ENCODE measurements at regions not wholly inside any gene's neighbourhood (a gene's known extent, or its start where the extent isn't known, plus 50 kb on each side); places are given as distances from the start of the nearest gene placed in this dataset.
"Not testable (repeated sequence)": the region's sequence is repeated elsewhere in the genome, so short reads cannot be mapped to it uniquely, and the experiment has no call there.

- not testable (repeated sequence) for DNase-seq
Measured at GRCh38 chr4:67412153-67412712, 133.1 kb downstream of the CENPC start.

- DNase-seq, result no peak
Measured at GRCh38 chr4:67403342-67403741, 142.0 kb downstream of the CENPC start.

GRCh38 chr4:67401902-67402301 lies 143.4 kb downstream of the CENPC start:
- DNase-seq, result no peak

DNA sequence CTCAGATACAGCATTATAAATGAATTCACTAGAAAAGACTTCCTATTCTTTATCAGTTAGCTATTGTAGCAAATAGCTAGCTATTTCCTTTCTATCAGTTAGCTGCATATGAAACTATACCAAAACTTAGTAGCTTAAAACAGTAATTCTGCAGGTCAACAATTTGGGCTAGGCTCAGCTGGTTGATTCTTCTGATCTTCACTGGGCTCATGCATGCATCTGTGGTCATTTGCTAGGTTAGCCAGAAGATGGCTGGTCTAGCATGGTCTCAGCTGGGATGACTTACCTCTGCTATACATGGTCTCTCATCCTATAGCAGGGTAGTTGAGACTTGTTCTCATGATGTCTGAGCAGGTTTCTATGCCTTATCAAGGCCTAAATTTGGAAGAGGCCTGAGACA lies 147.4 kb downstream of the CENPC start:
- DNase-seq, result no peak

GRCh38 chr4:67397031-67397430 lies 148.3 kb downstream of the CENPC start:
- no peak for DNase-seq

DNA sequence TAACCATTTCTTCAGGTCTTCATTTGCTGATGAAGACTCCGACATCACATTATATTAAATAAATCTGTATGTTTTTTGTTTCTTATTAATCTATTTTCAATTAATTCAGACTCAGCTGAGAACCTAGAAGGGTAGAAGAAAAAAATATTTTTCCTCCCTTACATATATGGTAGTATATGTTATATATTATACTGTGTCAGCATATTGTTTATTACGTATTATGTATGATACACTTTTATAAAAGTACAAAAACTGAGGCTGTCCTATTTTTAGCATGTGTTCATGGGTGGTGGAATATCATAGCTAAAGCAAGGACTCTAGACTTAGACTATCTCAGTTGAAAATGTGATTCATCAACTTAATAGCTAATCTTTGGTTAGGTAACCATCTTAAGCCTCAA lies 149.3 kb downstream of the CENPC start:
- no peak for DNase-seq

DNA sequence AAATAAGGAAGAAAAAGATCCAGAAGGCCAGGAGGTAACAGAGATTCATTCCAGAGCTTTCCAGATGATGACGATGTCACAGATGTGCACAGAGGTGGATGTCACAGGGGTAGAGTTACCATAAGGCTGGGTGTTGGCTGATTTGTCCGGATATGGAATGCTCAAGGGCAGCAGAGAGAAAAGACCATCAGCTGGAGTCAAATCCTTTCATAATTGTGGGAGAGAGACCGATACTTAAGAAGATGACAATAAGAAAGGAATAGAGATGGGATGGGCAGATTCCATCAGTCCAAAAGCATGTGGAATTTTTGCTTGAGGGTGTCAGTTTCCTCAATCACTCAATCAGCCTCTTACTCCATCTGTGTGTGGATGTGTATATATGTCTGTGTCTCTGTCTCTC lies 150.4 kb downstream of the CENPC start:
- DNase-seq, result no peak

GRCh38 chr4:67393699-67394281 lies 151.5 kb downstream of the CENPC start:
- peak; percentile 2 for DNase-seq

- DNase-seq, result no peak
Measured at GRCh38 chr4:67393007-67393406, 152.3 kb downstream of the CENPC start.

GRCh38 chr4:67381406-67381804 lies 163.9 kb downstream of the CENPC start:
- DNase-seq, result not testable (repeated sequence)

DNA sequence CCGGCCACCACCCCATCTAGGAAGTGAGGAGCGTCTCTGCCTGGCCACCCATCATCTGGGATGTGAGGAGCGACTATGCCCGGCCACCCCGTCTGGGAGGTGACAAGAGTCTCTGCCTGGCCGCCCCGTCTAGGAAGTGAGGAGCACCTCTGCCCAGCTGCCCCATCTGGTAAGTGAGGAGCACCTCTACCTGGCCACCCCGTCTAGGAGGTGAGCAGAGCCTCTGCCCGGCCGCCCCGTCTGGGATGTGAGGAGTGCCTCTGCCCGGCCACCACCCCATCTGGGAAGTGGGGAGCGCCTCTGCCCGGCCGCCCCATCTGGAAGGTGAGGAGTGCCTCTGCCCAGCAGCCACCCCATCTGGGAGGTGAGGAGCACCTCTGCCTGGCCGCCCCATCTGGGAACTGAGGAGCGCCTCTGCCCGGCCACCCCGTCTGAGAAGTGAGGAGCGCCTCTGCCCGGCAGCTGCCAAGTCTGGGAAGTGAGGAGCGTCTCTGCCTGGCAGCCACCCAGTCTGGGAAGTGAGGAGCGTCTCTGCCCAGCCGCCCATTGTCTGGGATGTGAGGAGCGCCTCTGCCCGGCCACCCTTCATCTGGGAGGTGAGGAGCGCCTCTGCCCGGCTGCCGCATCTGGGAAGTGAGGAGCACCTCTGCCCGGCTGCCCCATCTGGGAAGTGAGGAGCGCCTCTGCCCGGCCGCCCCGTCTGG lies 164.4 kb downstream of the CENPC start:
- not testable (repeated sequence) for DNase-seq

DNA sequence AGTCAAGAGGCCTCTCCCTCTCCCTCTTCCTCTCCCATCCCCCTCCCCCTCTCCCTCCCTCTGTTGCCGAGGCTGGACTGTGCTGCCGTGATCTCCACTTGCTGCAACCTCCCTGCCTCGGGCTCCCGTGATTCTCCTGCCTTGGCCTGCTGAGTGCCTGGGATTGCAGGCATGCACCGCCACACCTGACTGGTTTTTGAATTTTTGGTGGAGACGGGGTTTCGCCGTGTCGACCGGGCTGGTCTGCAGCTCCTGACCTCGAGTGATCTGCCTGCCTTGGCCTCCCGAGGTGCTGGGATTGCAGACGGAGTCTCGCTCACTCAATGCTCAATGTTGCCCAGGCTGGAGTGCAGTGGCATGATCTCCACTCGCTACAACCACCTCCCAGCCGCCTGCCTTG lies 165.1 kb downstream of the CENPC start:
- no peak for DNase-seq

GRCh38 chr4:67375291-67375690 lies 170.0 kb downstream of the CENPC start:
- no peak for DNase-seq

- DNase-seq, result no peak
Measured at GRCh38 chr4:67371615-67372014, 173.7 kb downstream of the CENPC start.

DNA sequence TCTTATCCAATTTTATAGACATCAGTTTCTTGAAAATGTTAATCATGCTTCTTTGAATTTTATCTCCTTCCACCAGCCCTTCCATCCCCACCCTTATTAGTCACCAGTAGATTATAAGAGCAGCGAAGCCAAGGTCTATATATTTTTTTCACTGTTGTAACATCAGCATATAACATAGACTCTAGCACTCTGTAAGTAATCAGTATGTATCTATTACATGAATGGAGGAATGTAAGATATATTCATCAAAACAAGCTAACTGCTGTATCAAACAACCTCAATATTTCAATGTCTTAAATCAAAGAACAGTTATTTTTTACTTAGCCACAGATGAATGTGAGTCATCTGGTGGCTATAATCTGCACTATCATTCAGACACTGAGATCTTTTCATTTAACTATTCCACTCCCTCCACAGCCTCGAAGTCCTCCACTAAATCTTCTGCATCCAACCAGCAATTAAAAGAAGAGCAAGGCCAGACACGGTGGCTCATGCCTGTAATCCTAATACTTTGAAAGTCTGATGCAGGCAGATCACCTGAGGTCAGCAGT lies 178.9 kb downstream of the CENPC start:
- no peak for DNase-seq

- no peak for DNase-seq
Measured at GRCh38 chr4:67365661-67366245, 179.6 kb downstream of the CENPC start.

DNA sequence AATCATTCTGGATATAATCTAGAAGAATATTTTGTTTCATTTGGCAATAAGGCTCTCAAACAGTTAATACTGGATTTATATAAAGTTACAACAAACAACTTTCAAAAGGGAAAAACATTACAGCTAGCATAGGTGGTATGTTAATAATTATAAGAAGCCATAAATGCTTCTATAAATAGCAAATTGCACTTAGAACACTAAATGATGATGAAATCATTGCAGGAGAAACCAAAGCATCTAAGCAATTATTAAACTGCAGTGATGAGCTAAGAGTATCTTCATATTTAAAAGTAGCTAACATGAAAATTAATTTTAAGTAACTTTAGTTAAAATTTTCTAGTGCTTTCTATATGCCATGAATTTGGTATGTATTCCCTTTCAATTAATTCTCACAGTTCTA lies 189.5 kb downstream of the CENPC start:
- no peak for DNase-seq

GRCh38 chr4:67346654-67347053 lies 198.6 kb downstream of the CENPC start:
- no peak for DNase-seq

GRCh38 chr4:67344594-67345380 lies 200.5 kb downstream of the CENPC start:
- DNase-seq, result no peak

- no peak for DNase-seq
Measured at GRCh38 chr4:67343199-67343598, 202.1 kb downstream of the CENPC start.

DNA sequence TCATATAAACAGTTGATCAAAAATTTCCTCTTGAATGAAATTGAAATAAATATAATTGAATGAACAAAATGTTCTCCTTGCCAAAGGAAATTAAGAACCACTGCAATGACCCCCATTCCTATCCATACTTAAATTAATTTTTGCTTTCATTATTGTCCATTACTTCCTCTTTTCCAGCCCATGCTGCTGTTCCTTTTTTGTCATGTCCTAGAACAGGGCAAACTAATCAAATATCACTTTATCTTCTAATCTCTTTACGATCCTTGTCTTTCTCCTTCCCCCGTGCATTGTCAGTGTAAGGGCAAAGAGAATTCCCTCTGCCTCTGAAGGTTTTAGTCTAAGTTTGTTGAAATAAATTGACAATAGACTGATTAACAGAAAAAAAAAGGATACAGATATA lies 203.0 kb downstream of the CENPC start:
- no peak for DNase-seq

DNA sequence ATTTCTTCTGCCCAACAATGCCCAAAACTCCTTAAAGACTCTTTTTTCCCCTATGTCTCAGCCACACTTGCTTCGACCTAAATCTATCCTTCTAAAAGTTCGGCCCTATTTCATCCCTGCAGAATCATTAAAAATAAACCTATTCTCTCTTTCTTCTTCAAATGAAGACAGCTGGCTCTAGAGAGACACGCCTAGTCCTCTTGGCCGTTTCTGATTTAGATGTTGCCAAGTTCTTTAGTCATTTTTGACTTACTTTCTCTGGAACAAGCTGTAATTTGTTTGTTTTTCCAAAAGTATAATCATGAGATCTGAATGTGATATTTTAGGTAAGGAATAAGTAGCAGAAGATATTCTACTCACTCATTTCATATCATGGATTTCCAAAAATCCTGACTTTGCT lies 211.6 kb downstream of the CENPC start:
- no peak for DNase-seq

DNA sequence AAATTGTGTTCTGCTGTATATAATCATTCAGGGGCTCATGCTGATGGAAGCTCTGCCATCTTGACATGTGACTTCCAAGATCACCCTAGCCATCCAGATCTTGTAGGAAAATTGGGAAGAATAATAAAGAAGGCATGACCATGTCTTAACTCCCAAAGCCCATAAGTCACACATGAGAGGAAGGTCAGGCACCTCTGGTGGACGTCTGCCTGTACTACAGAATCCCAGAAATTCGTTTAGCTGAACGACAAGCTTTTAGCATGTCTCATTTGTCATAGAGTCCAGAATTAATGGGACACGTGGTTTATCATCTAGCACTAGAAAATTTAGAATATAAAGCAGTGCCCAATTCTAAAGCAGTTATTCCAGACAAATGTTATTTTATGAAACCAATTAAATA lies 212.7 kb downstream of the CENPC start:
- no peak for DNase-seq

Data from central memory CD4-positive, alpha-beta T cell (primary cell).